GM12874 (cell line): ENCODE measurements at regions not wholly inside any gene's neighbourhood (a gene's known extent, or its start where the extent isn't known, plus 50 kb on each side); places are given as distances from the start of the nearest gene placed in this dataset.

ENCODE experiments used
- TF ChIP-seq, protein P1 (sequence below): IDR thresholded peaks from 2 replicates; pipeline ENCODE4 v1.5.1; 2011; ENCODE audit warnings: low read depth, mild to moderate bottlenecking, control low read depth, low read length, moderate library complexity; ENCODE audit not compliant: insufficient read depth

DNA sequence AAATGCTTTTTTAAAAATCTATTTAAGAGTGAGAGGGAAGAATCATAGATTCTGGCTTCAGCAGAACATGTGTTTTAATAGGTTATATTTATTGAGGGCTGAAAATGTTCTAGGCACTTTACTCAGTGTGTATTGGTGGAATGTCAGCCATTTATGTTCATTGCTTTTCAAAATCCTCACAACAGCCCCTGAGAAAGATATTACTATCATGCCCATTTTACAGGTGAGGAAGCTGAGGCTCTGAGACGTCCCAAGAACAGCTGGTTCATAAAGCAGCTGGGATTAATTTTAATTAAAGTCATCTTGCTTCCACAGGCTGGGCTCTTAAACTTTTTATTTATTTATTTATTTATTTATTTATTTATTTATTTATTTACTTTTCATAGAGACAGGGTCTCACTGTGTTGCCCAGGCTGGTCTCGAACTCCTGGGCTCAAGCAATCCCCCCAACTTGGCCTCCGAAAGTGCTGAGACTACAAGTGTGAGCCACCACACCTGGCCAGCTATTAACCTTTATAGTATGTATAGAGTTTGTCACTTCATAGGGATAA lies 364.6 kb downstream of the SHQ1 start:
- TF ChIP-seq, protein P1, sequence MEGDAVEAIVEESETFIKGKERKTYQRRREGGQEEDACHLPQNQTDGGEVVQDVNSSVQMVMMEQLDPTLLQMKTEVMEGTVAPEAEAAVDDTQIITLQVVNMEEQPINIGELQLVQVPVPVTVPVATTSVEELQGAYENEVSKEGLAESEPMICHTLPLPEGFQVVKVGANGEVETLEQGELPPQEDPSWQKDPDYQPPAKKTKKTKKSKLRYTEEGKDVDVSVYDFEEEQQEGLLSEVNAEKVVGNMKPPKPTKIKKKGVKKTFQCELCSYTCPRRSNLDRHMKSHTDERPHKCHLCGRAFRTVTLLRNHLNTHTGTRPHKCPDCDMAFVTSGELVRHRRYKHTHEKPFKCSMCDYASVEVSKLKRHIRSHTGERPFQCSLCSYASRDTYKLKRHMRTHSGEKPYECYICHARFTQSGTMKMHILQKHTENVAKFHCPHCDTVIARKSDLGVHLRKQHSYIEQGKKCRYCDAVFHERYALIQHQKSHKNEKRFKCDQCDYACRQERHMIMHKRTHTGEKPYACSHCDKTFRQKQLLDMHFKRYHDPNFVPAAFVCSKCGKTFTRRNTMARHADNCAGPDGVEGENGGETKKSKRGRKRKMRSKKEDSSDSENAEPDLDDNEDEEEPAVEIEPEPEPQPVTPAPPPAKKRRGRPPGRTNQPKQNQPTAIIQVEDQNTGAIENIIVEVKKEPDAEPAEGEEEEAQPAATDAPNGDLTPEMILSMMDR, result no peak

DNA sequence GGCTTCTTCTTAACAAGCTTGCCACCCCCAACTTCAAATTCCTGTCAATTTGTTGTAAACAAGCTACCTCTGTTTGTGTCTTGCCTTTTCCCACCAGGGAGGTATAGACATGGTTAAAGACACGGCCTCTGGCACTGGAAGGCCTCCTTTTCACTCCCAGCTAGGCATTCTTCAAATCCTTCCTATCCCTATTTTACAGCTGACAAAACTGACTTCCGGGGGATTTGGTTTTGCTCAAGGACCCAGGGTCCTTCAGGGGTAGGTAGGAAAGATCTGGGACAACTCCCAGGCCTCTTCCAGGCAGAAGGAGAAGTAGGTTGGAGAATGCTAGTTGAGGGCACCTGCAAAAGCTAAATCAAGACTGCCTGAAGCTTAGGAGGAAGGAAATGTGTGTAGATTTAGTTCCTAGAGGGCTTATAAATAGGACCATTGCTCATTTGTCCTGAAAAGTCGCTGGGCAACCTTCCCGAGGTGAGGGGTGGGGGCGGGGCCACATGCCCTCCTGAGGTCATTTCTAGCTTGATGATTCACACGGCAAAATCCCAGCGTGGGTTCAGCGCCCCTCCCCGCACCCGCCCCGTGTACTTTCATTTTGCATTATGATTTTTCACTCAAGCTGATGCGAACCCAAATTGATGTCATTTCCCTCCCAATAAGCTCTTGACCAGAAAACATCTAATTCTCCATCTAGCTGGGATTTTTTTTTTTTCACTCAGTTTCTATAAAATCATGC lies 365.5 kb downstream of the SHQ1 start:
- TF ChIP-seq, protein P1, result no peak

DNA sequence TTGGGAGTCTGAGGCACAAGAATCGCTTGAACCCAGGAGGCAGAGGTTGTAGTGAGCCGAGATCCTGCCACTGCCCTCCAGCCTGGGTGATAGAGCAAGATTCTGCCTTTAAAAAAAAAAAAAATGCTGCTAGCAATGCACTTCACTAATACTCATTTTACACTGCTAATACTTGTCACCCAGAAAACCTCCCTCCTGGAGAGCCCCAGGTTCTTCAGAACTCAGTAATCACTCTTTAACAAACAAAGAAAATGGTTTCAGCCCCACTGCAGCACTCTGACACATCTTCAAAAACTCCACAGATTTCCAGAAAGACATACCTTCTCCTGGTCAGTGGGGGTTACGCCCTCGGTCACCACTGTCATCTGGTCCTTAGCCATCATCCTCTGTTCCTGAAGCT lies 366.7 kb downstream of the SHQ1 start:
- TF ChIP-seq, protein P1, result no peak

DNA sequence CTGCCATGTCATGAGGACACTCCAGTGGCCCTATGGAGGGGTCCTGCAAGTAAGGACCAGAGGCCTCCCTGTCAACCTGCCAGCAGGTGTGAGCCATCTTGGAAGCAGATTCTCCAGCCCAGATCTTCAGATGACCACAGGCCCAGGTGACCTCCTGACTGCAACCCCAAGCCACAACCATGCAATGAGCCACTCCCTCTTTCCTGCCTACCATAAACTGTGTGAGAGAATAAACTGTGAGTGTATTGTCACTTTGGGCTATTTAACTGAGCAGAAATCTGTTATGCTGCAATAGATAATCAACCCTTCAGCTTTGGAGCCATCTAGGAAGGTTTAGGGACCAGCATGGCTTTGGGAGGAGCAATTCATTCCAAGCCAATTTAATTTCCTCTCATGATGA lies 367.9 kb downstream of the SHQ1 start:
- TF ChIP-seq, protein P1, result no peak

DNA sequence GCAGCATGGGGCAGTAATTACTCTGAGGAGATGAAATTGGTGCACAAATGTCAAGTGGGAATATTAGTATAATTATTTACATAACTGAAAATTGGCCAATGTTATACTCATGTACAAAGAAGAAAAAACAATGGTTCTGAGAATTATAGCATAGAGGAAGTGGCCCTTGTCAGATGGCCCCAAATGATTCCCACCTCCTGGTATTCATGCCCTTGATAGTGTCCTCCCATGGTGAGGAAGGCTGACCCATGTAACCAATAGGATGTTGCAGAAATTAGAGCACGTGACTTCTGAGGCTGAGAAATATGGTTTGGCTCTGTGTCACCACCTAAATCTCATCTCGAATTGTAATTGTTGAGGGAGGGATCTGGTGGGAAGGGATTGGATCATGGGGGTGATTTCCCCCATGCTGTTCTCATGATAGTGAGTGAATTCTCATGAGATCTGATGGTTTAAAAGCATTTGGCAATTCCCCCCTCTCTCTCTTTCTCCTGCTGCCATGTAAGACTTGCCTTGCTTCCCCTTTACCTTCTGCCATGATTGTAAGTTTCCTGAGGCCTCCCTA lies 368.5 kb downstream of the SHQ1 start:
- TF ChIP-seq, protein P1, result no peak

DNA sequence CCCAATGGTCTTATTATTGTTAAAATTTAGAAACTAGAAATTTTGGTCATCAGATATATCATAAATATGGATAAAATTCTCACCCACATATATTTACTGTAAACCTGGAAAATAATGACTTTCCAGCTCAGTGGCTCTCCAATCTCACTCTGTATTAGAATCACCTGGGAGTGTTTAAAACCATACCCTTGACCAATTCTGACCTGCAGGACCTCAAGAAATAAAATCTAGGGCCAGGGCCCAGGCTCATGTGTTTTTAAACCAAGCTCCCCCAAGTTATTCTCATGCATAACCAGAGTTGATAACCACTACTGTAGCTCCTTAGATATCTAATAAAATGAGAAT lies 372.1 kb downstream of the SHQ1 start:
- TF ChIP-seq, protein P1, result no peak

DNA sequence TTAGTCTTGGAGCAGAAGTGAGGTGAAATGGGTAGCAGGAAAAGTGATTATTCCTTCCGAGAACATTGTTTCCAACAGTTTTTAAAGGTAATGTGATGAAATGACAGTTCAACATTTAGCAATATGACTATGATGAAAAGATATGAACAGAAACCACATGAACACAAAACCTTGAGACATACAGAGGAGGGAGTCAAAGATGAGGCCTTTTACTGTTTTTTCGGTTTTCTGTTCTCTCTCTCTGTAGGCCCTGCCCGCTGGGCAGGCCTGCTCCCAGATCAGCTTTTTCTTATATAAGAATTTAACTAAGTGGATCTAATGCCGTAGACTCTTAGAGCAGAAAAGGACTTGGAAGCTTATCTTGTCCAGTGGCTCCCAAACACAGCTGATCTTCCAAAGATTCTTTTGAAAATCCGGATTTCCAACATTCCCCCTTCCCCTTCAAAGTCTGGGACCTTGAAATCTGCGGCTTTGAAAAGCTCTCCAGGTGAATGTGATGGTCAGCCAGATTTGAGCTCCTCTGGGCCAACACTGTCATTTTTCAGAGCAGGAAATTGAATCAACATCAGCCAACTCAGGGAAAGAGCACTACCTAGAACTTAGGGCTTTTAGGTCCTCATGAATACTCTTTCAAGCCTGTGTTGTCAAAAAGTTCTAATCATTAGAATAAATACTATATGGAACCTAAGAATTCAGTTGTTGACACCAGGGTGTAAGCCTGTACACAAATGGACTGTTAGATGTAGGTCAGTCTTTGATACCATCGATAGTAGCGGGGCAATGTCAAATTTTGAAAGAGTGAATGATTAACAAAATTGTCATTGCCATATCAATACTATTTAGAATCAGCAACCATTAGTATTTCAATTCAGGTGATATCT lies 372.7 kb downstream of the SHQ1 start:
- TF ChIP-seq, protein P1, result no peak
